K562 (cell line): ENCODE measurements at regions not wholly inside any gene's neighbourhood (a gene's known extent, or its start where the extent isn't known, plus 50 kb on each side); places are given as distances from the start of the nearest gene placed in this dataset.

Source experiments
- ATAC-seq: fragments of 200-7000 bp; cut with Tn5 transposase; 3 replicates; pipeline ENCODE4 v1.9.1; 2020; ENCODE audit warnings: moderate library complexity
- BruUV-seq: library from RNA; stranded (reverse); fragments of 400-500 nt; replicated peaks from 2 replicates; lab custom pipeline; 2021; lab: Mats Ljungman, UMichigan
- CTCF ChIA-PET: fragments of 300-600 bp; formaldehyde crosslinking; extraction: SDS; loops from one replicate; lab custom pipeline; 2021; ENCODE audit warnings: low intra/inter-chr PET ratio; lab: Yijun Ruan, JAX
- POLR2A ChIA-PET: fragments of 300-600, 350-650 bp; sonication (Branson Sonifier 250); formaldehyde crosslinking; extraction: SDS; loops from one replicate; lab custom pipeline; 2021; ENCODE audit warnings: antibody characterized with exemption, inconsistent platforms; lab: Yijun Ruan, JAX
- DNase-seq, 4 experiments: peaks; one replicate each; pipeline versions ENCODE4 v3.0.0 to v3.0.0-alpha.2; 2011 to 2018; ENCODE audit warnings: low spot score in 3 of 4, mixed read lengths in 3 of 4; ENCODE audit errors: extremely low read depth in 1 of 4
- FAIRE-seq: peaks from 2 replicates; lab custom pipeline; 2011; peaks lifted over from hg19 to GRCh38; lab: Jason Lieb, UNC
- H2AFZ ChIP-seq: 2 replicates; pipeline ENCODE4 v1.6.0; 2011; ENCODE audit warnings: low read depth, low read length, control low read depth, inconsistent platforms
- H3K27ac ChIP-seq: fragments of 200-600 bp; 3 replicates; pipeline ENCODE4 v1.8.0; 2011; ENCODE audit warnings: low read depth, mild to moderate bottlenecking, control low read depth, inconsistent platforms, low read length, moderate library complexity, mixed read lengths; ENCODE audit errors: extremely low read depth
- H3K27me3 ChIP-seq, 2 experiments: fragments of 300-600 bp in 1 of 2; 2 replicates in 1 of 2; 3 replicates in 1 of 2; pipeline versions ENCODE4 v1.6.0 to v1.8.0; 2011; ENCODE audit warnings: inconsistent platforms in 2 of 2, low read length in 2 of 2, mild to moderate bottlenecking in 1 of 2, mixed read lengths in 1 of 2, moderate library complexity in 1 of 2; ENCODE audit not compliant: control insufficient read depth in 2 of 2, insufficient read depth in 2 of 2
- H3K36me3 ChIP-seq: fragments of 300-600 bp; 3 replicates; pipeline ENCODE4 v1.8.0; 2011; ENCODE audit warnings: mild to moderate bottlenecking, low read length, inconsistent platforms; ENCODE audit not compliant: control insufficient read depth, insufficient read depth
- H3K4me1 ChIP-seq, 2 experiments: fragments of 200-600 bp in 1 of 2; replicated peaks in 1 of 2; 2 replicates in 1 of 2; 3 replicates in 1 of 2; pipeline versions ENCODE4 v1.5.1 to v1.8.0; 2011; ENCODE audit warnings: inconsistent platforms in 2 of 2, low read length in 2 of 2, mild to moderate bottlenecking in 1 of 2, mixed read lengths in 1 of 2, moderate library complexity in 1 of 2; ENCODE audit not compliant: control insufficient read depth in 2 of 2, insufficient read depth in 2 of 2
- H3K4me2 ChIP-seq: 2 replicates; pipeline ENCODE4 v1.6.1; 2011; ENCODE audit warnings: low read length, control low read depth, inconsistent platforms, mixed read lengths; ENCODE audit not compliant: insufficient read depth
- H3K4me3 ChIP-seq: fragments of 200-600 bp; sonication (generic), shearing (Covaris generic); 2 replicates; pipeline ENCODE4 v1.5.1; 2016; ENCODE audit warnings: control low read depth, inconsistent platforms
- H3K79me2 ChIP-seq: fragments of 200-600 bp; 3 replicates; pipeline ENCODE4 v1.8.0; 2011; ENCODE audit warnings: low read length, inconsistent platforms; ENCODE audit not compliant: control insufficient read depth, insufficient read depth
- H3K9ac ChIP-seq, 2 experiments: 2 replicates each; pipeline versions ENCODE4 v1.6.0 to v1.6.1; 2011; ENCODE audit warnings: low read depth in 2 of 2, low read length in 2 of 2, control low read depth in 1 of 2, inconsistent platforms in 1 of 2, mild to moderate bottlenecking in 1 of 2, mixed read lengths in 1 of 2; ENCODE audit not compliant: insufficient read depth in 1 of 2
- H3K9me1 ChIP-seq: one replicate; pipeline ENCODE4 v1.6.0; 2011; ENCODE audit warnings: inconsistent platforms, mild to moderate bottlenecking, low read length, moderate library complexity; ENCODE audit not compliant: control insufficient read depth, insufficient read depth
- H3K9me3 ChIP-seq: replicated peaks from 2 replicates; pipeline ENCODE4 v1.5.1; 2011; ENCODE audit warnings: low read depth, low read length, inconsistent platforms; ENCODE audit not compliant: control insufficient read depth, insufficient read depth
- H4K20me1 ChIP-seq: replicated peaks from 2 replicates; pipeline ENCODE4 v1.6.1; 2011; ENCODE audit warnings: low read length, inconsistent platforms, mixed read lengths; ENCODE audit not compliant: control insufficient read depth, insufficient read depth
- CBFA2T2 ChIP-seq: fragments of 450-650 bp; conservative IDR thresholded peaks from 2 replicates; pipeline ENCODE4 v1.6.1; 2017; ENCODE audit warnings: mild to moderate bottlenecking
- CREM ChIP-seq: IDR thresholded peaks from 2 replicates; pipeline ENCODE4 v1.6.1; 2014; ENCODE audit warnings: antibody characterized with exemption, low read depth
- ERF ChIP-seq: fragments of 450-650 bp; formaldehyde crosslinking; IDR thresholded peaks from 2 replicates; pipeline ENCODE4 v1.4.0; 2020; ENCODE audit warnings: mild to moderate bottlenecking, mixed read lengths
- MTA3 ChIP-seq: fragments of 450-650 bp; formaldehyde crosslinking; IDR thresholded peaks from 2 replicates; pipeline ENCODE4 v1.6.1; 2017; ENCODE audit warnings: mild to moderate bottlenecking, borderline replicate concordance
- RBM15 ChIP-seq: fragments of 200-400 bp; formaldehyde crosslinking; IDR thresholded peaks from 2 replicates; pipeline ENCODE4 v1.6.1; 2018; ENCODE audit warnings: mild to moderate bottlenecking, low read length, moderate library complexity; ENCODE audit not compliant: insufficient read depth
- SLC30A9 ChIP-seq: fragments of 250-450 bp; sonication (Bioruptor Pico); IDR thresholded peaks from 2 replicates; pipeline ENCODE4 v1.8.0; 2022; ENCODE audit warnings: mild to moderate bottlenecking, moderate library complexity
- TCF7L2 ChIP-seq: fragments of 150-350 bp; IDR thresholded peaks from 2 replicates; pipeline ENCODE4 v1.6.1; 2016; ENCODE audit warnings: low read depth, mild to moderate bottlenecking, low read length, moderate library complexity
- ZBTB12 ChIP-seq: fragments of 250-450 bp; sonication (Bioruptor Pico); IDR thresholded peaks from 2 replicates; pipeline ENCODE4 v1.4.0; 2020
- ZNF639 ChIP-seq, 2 experiments: fragments of 200-800 bp in 1 of 2; sonication (Bioruptor generic) in 1 of 2; sonication (generic) in 1 of 2; formaldehyde crosslinking in 1 of 2; IDR thresholded peaks in 1 of 2; conservative IDR thresholded peaks in 1 of 2; 2 replicates each; pipeline versions ENCODE4 v1.5.0 to v1.6.1; 2016 to 2020; ENCODE audit warnings: missing compliant biosample characterization in 1 of 2, missing genetic modification characterization in 1 of 2, missing genetic modification reagents in 1 of 2
- WGBS: fragments of 100-300 bp; shearing (Covaris generic); methylation state at CpG from one replicate; pipeline ENCODE4 v1.1.6; 2016; ENCODE audit warnings: low coverage, mixed read lengths; ENCODE audit not compliant: insufficient coverage; ENCODE audit errors: missing lambda C conversion rate; 5-methylcytosine and 5-hydroxymethylcytosine counted together
- in situ Hi-C: fragments of 300-500 bp; cut with MboI; formaldehyde crosslinking; loops from 4 replicates; pipeline ENCODE4 v1.15.0; 2018; ENCODE audit warnings: inconsistent platforms, mixed read lengths
- intact Hi-C: fragments of 100-400 bp; cut with micrococcal nuclease; formaldehyde crosslinking; loops from 2 replicates; pipeline ENCODE4 v1.14.2; 2022
- TF ChIP-seq, protein P1 (sequence below): fragments of 450-650 bp; IDR thresholded peaks from 2 replicates; pipeline ENCODE4 v1.6.1; 2016
- TF ChIP-seq, protein P2 (sequence below): sonication (generic); formaldehyde crosslinking; IDR thresholded peaks from 2 replicates; pipeline ENCODE4 v1.8.0; 2022; ENCODE audit warnings: mild to moderate bottlenecking, missing genetic modification reagents

DNA sequence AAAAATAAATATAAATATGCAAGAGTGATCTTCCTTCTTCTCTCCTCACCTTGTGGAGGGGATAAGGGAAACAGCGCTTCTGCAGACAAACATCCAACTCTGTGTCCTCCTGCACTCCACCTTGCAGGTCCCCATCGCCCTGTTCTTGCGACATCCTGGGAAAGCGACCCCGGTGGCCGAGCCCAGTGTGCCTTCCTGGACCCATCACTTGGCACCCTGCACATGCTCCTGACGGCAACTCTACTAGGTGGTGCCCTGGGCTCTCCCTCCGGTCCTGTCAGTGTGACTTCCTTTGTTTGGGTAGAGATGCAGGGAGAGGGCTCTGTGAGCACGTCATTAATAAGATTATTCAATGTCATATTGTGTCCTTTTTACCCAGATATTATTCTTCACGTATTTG lies 266.0 kb upstream of the ADAMTS16 start:
- Histone ChIP-seq H3K4me1 (no peaks in the 10 kb centered on the region), H3K4me3 (no peak overlapping the region), H3K9me1 (no peaks in the 10 kb centered on the region), H2AFZ (no peak overlapping the region), H3K27ac (no peak overlapping the region), H4K20me1 (0 out of 2 replicates have a peak, but pooled peaks cover 3% of the 10 kb centered on the region), H3K9ac (no peak overlapping the region), H3K27me3 (peaks cover 3 to 8% of the 10 kb centered on the region in 2 experiments; a peak in 3 of 5 replicates), H3K79me2 (no peaks in the 10 kb centered on the region), H3K4me2 (no peak overlapping the region), H3K36me3 (no peaks in the 10 kb centered on the region), H3K9me3 (no peaks in the 10 kb centered on the region)
- POLR2A ChIA-PET = no interaction called here
- intact Hi-C loops (loop anchor here (5.0 kb wide), 1 partner anchor 188 kb away; no protein-coding TSS in a partner anchor), in situ Hi-C loops (no loop called here)
- no peak for DNase-seq
- BruUV-seq = no TSS peak
- ATAC-seq = no peak
- TF ChIP-seq, protein P1, sequence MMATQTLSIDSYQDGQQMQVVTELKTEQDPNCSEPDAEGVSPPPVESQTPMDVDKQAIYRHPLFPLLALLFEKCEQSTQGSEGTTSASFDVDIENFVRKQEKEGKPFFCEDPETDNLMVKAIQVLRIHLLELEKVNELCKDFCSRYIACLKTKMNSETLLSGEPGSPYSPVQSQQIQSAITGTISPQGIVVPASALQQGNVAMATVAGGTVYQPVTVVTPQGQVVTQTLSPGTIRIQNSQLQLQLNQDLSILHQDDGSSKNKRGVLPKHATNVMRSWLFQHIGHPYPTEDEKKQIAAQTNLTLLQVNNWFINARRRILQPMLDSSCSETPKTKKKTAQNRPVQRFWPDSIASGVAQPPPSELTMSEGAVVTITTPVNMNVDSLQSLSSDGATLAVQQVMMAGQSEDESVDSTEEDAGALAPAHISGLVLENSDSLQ = no peak
- TF ChIP-seq ERF (CRISPR knock-in tag) (no peak), MTA3 (no peak), TCF7L2 (no peak), RBM15 (no peak), CBFA2T2 (no peak), SLC30A9 (CRISPR knock-in tag) (no peak), ZBTB12 (CRISPR knock-in tag) (no peak), ZNF639 (CRISPR knock-in tag; conservative IDR thresholded peaks at IDR 0.05 in 1 of 2, IDR thresholded peaks at IDR 0.05 in 1 of 2) (no peak), CREM (no peak)
- TF ChIP-seq, protein P2, sequence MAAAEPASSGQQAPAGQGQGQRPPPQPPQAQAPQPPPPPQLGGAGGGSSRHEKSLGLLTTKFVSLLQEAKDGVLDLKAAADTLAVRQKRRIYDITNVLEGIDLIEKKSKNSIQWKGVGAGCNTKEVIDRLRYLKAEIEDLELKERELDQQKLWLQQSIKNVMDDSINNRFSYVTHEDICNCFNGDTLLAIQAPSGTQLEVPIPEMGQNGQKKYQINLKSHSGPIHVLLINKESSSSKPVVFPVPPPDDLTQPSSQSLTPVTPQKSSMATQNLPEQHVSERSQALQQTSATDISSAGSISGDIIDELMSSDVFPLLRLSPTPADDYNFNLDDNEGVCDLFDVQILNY = no peak
- CTCF ChIA-PET = no interaction called here
- WGBS = under 1% methylated on average over 10 of the region's 10 CpGs
- no peak for FAIRE-seq
